Esophagus squamous epithelium (tissue), 5 donors: ENCODE measurements at regions not wholly inside any gene's neighbourhood (a gene's known extent, or its start where the extent isn't known, plus 50 kb on each side); places are given as distances from the start of the nearest gene placed in this dataset.

ENCODE experiments used
- DNase-seq: peaks from one replicate; lab custom pipeline; 2025; lab: John Stamatoyannopoulos, UW
- H3K27ac ChIP-seq, 4 donors: fragments of 200-600 bp; sonication (generic); one replicate each; pipeline ENCODE4 v1.5.1; 2016 to 2019; ENCODE audit warnings: mild to moderate bottlenecking in 1 of 4
- H3K27me3 ChIP-seq, 4 donors: fragments of 200-600 bp; sonication (generic); 1 replicate in 3 of 4; 2 replicates in 1 of 4; pipeline versions ENCODE4 v1.5.1 to v1.6.0; 2017 to 2021; ENCODE audit warnings: antibody characterized with exemption in 1 of 4
- H3K36me3 ChIP-seq, 3 donors: fragments of 200-600 bp; sonication (generic); one replicate each; pipeline ENCODE4 v1.5.1; 2016 to 2019
- H3K4me1 ChIP-seq, 3 donors: fragments of 200-600 bp; sonication (generic); one replicate each; pipeline ENCODE4 v1.5.1; 2017 to 2019
- H3K4me3 ChIP-seq, 4 donors: fragments of 200-600 bp; sonication (generic); 1 replicate in 3 of 4; 2 replicates in 1 of 4; pipeline ENCODE4 v1.5.1; 2016 to 2019; ENCODE audit warnings: mild to moderate bottlenecking in 2 of 4, moderate library complexity in 1 of 4
- H3K9me3 ChIP-seq, 3 donors: fragments of 200-600 bp; sonication (generic); one replicate each; pipeline ENCODE4 v1.5.1; 2016 to 2019
- CTCF ChIP-seq, 6 experiments: fragments of 450-650 bp in 4 of 6; fragments of 200-600 bp in 2 of 6; sonication (generic) in 2 of 6; IDR thresholded peaks; one replicate each; pipeline ENCODE4 v1.5.1; 2016 to 2019; ENCODE audit warnings: antibody characterized with exemption in 6 of 6, mild to moderate bottlenecking in 4 of 6, moderate library complexity in 4 of 6
- POLR2A ChIP-seq, 4 donors: fragments of 450-650 bp; IDR thresholded peaks; one replicate each; pipeline ENCODE4 v1.6.1; 2017; ENCODE audit warnings: antibody characterized with exemption in 4 of 4, mild to moderate bottlenecking in 4 of 4, moderate library complexity in 3 of 4
- WGBS, 2 donors: methylation state at CpG; one replicate each; pipeline ENCODE4 v1.1.5; 2018; 5-methylcytosine and 5-hydroxymethylcytosine counted together
- intact Hi-C: fragments of 100-400 bp; cut with DNase I; formaldehyde crosslinking; loops from one replicate; pipeline ENCODE4 v1.15.0; 2022
- donor health status: DM: yes; HTN: yes; CAD: no.

GRCh38 chr13:79691826-79692225 is 210.9 kb downstream of the NDFIP2 start:
- TF ChIP-seq POLR2A (IDR thresholded peaks at IDR 0.05) (no peak), CTCF (IDR thresholded peaks at IDR 0.05) (no peak)
- no peaks in the 10 kb centered on the region for H3K27me3 ChIP-seq
- H3K9me3 ChIP-seq = no peaks in the 10 kb centered on the region
- no peak overlapping the region for H3K4me3 ChIP-seq
- H3K36me3 ChIP-seq = no peaks in the 10 kb centered on the region
- no peak for DNase-seq
- no peak overlapping the region for H3K27ac ChIP-seq
- 82 to 97% methylated on average over 3 of the region's 3 CpGs for WGBS, 2 donors
- intact Hi-C loops = no loop called here
- peaks cover 0 to 4% (median 0%) of the 10 kb centered on the region in 3 donors for H3K4me1 ChIP-seq

DNA sequence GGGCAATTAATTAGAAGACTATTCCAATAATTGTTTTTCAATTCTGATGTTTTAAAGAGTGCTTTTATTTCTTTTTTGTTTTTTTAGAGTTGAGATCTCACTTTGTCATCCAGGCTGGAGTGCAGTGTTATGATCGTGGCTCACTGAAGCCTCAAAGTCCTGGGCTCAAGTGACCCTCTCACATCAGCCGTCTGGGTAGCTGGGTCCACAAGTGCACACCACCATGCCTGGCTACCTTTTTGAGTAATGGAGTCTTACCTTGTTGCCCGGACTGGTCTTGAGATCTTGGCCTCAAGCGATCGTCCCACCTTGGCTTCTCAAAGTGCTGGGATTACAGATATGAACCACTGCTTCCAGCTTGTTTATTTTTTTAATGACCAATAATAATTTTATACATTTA is 207.8 kb downstream of the NDFIP2 start:
- Histone ChIP-seq H3K27ac (no peak overlapping the region), H3K4me3 (no peak overlapping the region), H3K36me3 (no peaks in the 10 kb centered on the region), H3K4me1 (no peaks in the 10 kb centered on the region), H3K27me3 (no peaks in the 10 kb centered on the region), H3K9me3 (no peaks in the 10 kb centered on the region)
- DNase-seq = no peak
- TF ChIP-seq POLR2A (IDR thresholded peaks at IDR 0.05) = no peak
- TF ChIP-seq CTCF (IDR thresholded peaks at IDR 0.05) = no peak
- intact Hi-C loops = loop anchor here (10.0 kb wide), 1 partner anchor 666 kb away; no protein-coding TSS in a partner anchor
- WGBS, 2 donors = 86 to 91% methylated on average over 5 of the region's 5 CpGs

DNA sequence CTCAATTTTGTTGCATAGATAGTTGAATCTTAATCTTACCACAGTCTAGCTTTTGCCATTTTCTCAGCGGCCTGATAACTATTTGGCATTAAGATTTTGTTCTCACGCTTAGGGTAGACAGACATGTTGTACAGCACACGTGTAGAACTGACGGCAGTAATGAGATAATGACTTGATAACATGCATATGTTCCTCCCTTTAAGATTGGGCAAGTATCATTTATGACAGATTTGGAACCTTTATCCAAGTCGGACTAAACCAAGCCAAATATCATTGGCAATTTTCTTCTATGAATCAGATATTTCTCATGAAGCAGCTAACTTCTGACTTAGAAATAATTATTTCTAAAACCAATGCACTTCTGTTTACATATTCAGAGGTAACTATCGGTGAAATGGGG is 205.5 kb downstream of the NDFIP2 start:
- intact Hi-C loops = loop anchor here (10.0 kb wide), 1 partner anchor 668 kb away; no protein-coding TSS in a partner anchor
- DNase-seq = no peak

DNA sequence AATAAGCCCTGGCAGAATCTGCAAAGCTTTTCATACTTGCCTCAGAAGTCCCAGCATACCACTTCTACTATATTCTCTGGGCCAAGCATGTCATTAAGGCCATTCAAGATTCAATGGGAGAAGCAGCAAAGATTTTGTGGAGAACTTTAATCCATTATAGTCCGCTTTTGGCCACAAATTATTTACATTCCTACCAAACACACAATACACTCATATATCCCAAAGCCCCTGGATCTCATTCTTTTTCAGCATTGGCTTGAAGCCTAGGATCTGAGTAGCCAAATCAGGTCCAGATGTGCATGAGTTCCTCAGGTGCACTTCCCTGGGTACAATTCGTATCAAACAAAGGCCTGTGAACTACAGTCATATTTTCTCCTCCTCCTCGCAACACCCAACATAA is 203.4 kb downstream of the NDFIP2 start:
- Histone ChIP-seq H3K27me3 (no peaks in the 10 kb centered on the region), H3K9me3 (no peaks in the 10 kb centered on the region), H3K4me3 (no peak overlapping the region), H3K36me3 (no peaks in the 10 kb centered on the region), H3K4me1 (no peaks in the 10 kb centered on the region), H3K27ac (no peak overlapping the region)
- no peak for DNase-seq
- 89 to 93% methylated on average over 3 of the region's 3 CpGs for WGBS, 2 donors
- intact Hi-C loops = loop anchor here (10.0 kb wide), 1 partner anchor 670 kb away; no protein-coding TSS in a partner anchor
- TF ChIP-seq POLR2A (IDR thresholded peaks at IDR 0.05) (no peak), CTCF (IDR thresholded peaks at IDR 0.05) (no peak)

More for the DNA sequence above, 205.5 kb downstream of the NDFIP2 start:
- H3K36me3 ChIP-seq = no peaks in the 10 kb centered on the region
- no peak overlapping the region for H3K27ac ChIP-seq
- 75 to 86% methylated on average over 6 of the region's 6 CpGs for WGBS, 2 donors
- H3K4me1 ChIP-seq = no peaks in the 10 kb centered on the region
- no peaks in the 10 kb centered on the region for H3K9me3 ChIP-seq
- TF ChIP-seq CTCF (IDR thresholded peaks at IDR 0.05) (no peak), POLR2A (IDR thresholded peaks at IDR 0.05) (no peak)
- no peak overlapping the region for H3K4me3 ChIP-seq
- no peaks in the 10 kb centered on the region for H3K27me3 ChIP-seq

DNA sequence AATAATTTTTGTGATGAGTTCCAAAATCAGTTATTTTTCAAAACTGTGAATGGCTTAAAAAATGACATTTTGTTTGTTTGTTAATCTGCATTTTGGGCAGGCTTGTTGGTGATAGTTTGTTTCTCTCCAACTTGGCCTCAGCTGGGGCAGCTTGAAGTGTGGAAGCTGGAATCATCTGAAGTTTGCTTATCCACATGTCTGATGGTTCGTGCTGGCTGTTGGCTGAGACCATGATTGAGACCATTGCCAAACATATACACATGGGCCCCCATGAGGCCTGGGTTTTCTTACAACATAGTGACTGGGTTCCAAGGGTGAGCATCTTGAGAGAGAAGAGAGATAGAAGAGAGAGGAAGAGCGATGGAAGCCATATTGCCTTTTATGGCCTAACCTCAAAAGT is 201.2 kb downstream of the NDFIP2 start:
- no peak overlapping the region for H3K27ac ChIP-seq
- H3K9me3 ChIP-seq = no peaks in the 10 kb centered on the region
- no peak for TF ChIP-seq POLR2A (IDR thresholded peaks at IDR 0.05)
- no peak for TF ChIP-seq CTCF (IDR thresholded peaks at IDR 0.05)
- no peaks in the 10 kb centered on the region for H3K36me3 ChIP-seq
- H3K4me1 ChIP-seq = no peaks in the 10 kb centered on the region
- no peak for DNase-seq
- intact Hi-C loops = loop anchor here (10.0 kb wide), 1 partner anchor 673 kb away; no protein-coding TSS in a partner anchor
- H3K27me3 ChIP-seq = no peaks in the 10 kb centered on the region
- H3K4me3 ChIP-seq = no peak overlapping the region
- WGBS, 2 donors = 82 to 85% methylated on average over 2 of the region's 2 CpGs
